CD14-positive monocyte (primary cell): ENCODE measurements at regions not wholly inside any gene's neighbourhood (a gene's known extent, or its start where the extent isn't known, plus 50 kb on each side); places are given as distances from the start of the nearest gene placed in this dataset.
A peak's percentile ranks its signal among the peaks of the same experiment; 100 is the strongest.

Source experiments
- DNase-seq, 3 donors: peaks; one replicate each; pipeline ENCODE4 v3.0.0-alpha.2; 2011 to 2022
- H2AFZ ChIP-seq: 2 replicates; pipeline ENCODE4 v1.6.0; 2012; ENCODE audit warnings: mild to moderate bottlenecking, low read depth, low read length, inconsistent platforms; ENCODE audit not compliant: insufficient read depth, poor library complexity, severe bottlenecking
- H3K27ac ChIP-seq, 2 donors: 1 replicate in 1 of 2; 2 replicates in 1 of 2; pipeline ENCODE4 v1.5.1; 2012 to 2013; ENCODE audit warnings: low read length in 2 of 2, control low read depth in 1 of 2, inconsistent platforms in 1 of 2, low read depth in 1 of 2, mild to moderate bottlenecking in 1 of 2
- H3K27me3 ChIP-seq, 2 donors: one replicate each; pipeline versions ENCODE4 v1.6.0 to v1.6.1; 2011 to 2013; ENCODE audit warnings: low read length in 2 of 2; ENCODE audit not compliant: control insufficient read depth in 2 of 2, insufficient read depth in 2 of 2
- H3K36me3 ChIP-seq, 2 donors: replicated peaks in 1 of 2; 1 replicate in 1 of 2; 2 replicates in 1 of 2; pipeline versions ENCODE4 v1.5.1 to v1.6.1; 2012 to 2013; ENCODE audit warnings: low read length in 2 of 2, control low read depth in 1 of 2, inconsistent platforms in 1 of 2, mild to moderate bottlenecking in 1 of 2; ENCODE audit not compliant: insufficient read depth in 2 of 2, control insufficient read depth in 1 of 2
- H3K4me1 ChIP-seq, 2 donors: 1 replicate in 1 of 2; 2 replicates in 1 of 2; pipeline versions ENCODE4 v1.5.1 to v1.6.1; 2012 to 2013; ENCODE audit warnings: low read length in 2 of 2, control low read depth in 1 of 2, inconsistent platforms in 1 of 2, mild to moderate bottlenecking in 1 of 2, moderate library complexity in 1 of 2; ENCODE audit not compliant: insufficient read depth in 2 of 2, control insufficient read depth in 1 of 2
- H3K4me2 ChIP-seq: replicated peaks from 2 replicates; pipeline ENCODE3; 2012; ENCODE audit warnings: low read length, moderate library complexity, mild to moderate bottlenecking; ENCODE audit not compliant: poor library complexity, severe bottlenecking; ENCODE audit errors: extremely low read depth
- H3K4me3 ChIP-seq, 3 experiments: fragments of 200-600 bp in 1 of 3; sonication (generic) in 1 of 3; replicated peaks in 1 of 3; 1 replicate in 2 of 3; 2 replicates in 1 of 3; pipeline ENCODE4 v1.5.1; 2011 to 2013; ENCODE audit warnings: low read length in 3 of 3, mild to moderate bottlenecking in 3 of 3, control low read depth in 2 of 3, low read depth in 2 of 3, inconsistent platforms in 1 of 3, moderate library complexity in 1 of 3
- H3K79me2 ChIP-seq: 2 replicates; pipeline ENCODE4 v1.6.0; 2012; ENCODE audit warnings: mild to moderate bottlenecking, control low read depth, inconsistent platforms, low read length, moderate library complexity; ENCODE audit not compliant: insufficient read depth
- H3K9ac ChIP-seq: 2 replicates; pipeline ENCODE4 v1.6.0; 2017; ENCODE audit warnings: low read length, mild to moderate bottlenecking; ENCODE audit not compliant: insufficient read depth, poor library complexity, severe bottlenecking
- H3K9me3 ChIP-seq, 2 donors: replicated peaks in 1 of 2; 1 replicate in 1 of 2; 2 replicates in 1 of 2; pipeline versions ENCODE4 v1.5.1 to v1.6.1; 2012 to 2013; ENCODE audit warnings: low read length in 2 of 2, control low read depth in 1 of 2; ENCODE audit not compliant: control insufficient read depth in 1 of 2, insufficient read depth in 1 of 2
- H4K20me1 ChIP-seq: 2 replicates; pipeline ENCODE4 v1.6.0; 2012; ENCODE audit warnings: mild to moderate bottlenecking, low read length, control low read depth, moderate library complexity; ENCODE audit not compliant: insufficient read depth
- H3K27ac Mint-ChIP-seq, 7 donors: one replicate each; pipeline ENCODE4 v1.8.0; 2020; ENCODE audit warnings: mild to moderate bottlenecking in 7 of 7, mixed read lengths in 7 of 7, moderate library complexity in 6 of 7, inconsistent platforms in 2 of 7
- H3K27me3 Mint-ChIP-seq, 3 donors: one replicate each; pipeline ENCODE4 v1.8.0; 2021 to 2022; ENCODE audit warnings: low read depth in 3 of 3, mild to moderate bottlenecking in 3 of 3, mixed read lengths in 3 of 3, moderate library complexity in 3 of 3, inconsistent platforms in 1 of 3
- H3K36me3 Mint-ChIP-seq, 2 donors: one replicate each; pipeline ENCODE4 v1.8.0; 2020; ENCODE audit warnings: mixed read lengths in 2 of 2, inconsistent platforms in 1 of 2, mild to moderate bottlenecking in 1 of 2
- H3K4me1 Mint-ChIP-seq: one replicate; pipeline ENCODE4 v1.8.0; 2020; ENCODE audit warnings: mild to moderate bottlenecking, mixed read lengths
- H3K4me3 Mint-ChIP-seq, 2 donors: one replicate each; pipeline ENCODE4 v1.8.0; 2020; ENCODE audit warnings: mild to moderate bottlenecking in 2 of 2, mixed read lengths in 2 of 2, moderate library complexity in 1 of 2
- H3K9me3 Mint-ChIP-seq, 7 donors: one replicate each; pipeline ENCODE4 v1.8.0; 2020 to 2022; ENCODE audit warnings: mixed read lengths in 7 of 7, mild to moderate bottlenecking in 6 of 7, moderate library complexity in 6 of 7, inconsistent platforms in 2 of 7
- WGBS: methylation state at CpG from one replicate; pipeline ENCODE4 v1.1.5; 2013; ENCODE audit warnings: missing lambda C conversion rate; ENCODE audit not compliant: insufficient coverage; 5-methylcytosine and 5-hydroxymethylcytosine counted together
- intact Hi-C, 2 donors: fragments of 100-400 bp; cut with micrococcal nuclease; formaldehyde crosslinking; loops; one replicate each; pipeline versions ENCODE4 v1.15.0 to v1.15.1; 2023
- TF ChIP-seq, protein P1 (sequence below): fragments of 200-600 bp; IDR thresholded peaks from one replicate; pipeline ENCODE4 v1.8.0; 2022; ENCODE audit warnings: antibody characterized with exemption, mild to moderate bottlenecking

DNA sequence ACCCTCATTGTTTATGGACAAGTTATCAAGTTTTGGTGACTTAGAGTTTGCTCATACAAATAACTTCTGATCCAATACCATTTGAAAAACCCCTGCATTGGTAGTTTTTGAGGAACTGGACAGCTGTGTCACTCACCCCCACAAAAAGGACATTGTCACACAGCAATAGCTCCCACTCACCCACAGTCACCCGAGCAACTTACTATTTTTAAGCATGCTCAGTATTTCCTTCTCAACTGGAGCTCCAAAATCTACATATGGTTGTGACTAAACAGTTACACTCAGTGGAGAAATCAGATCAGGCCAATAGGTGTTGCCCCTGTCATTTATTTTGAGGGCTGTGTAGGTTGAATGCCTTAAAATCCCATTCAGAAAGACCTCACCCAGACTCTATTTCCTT is 165.2 kb upstream of the AUTS2 start:
- Histone ChIP-seq H3K9me3 (no peaks in the 10 kb centered on the region), H3K27me3 (peaks cover 0 to 4% of the 10 kb centered on the region in 2 donors), H3K36me3 (no peaks in the 10 kb centered on the region), H3K9ac (no peak overlapping the region), H3K4me2 (no peak overlapping the region), H3K79me2 (no peaks in the 10 kb centered on the region), H3K4me1 (peaks cover 11 to 13% of the 10 kb centered on the region in 2 donors), H2AFZ (no peak overlapping the region), H3K27ac (no peak overlapping the region), H4K20me1 (no peaks in the 10 kb centered on the region), H3K4me3 (no peak overlapping the region)
- H3K9me3 Mint-ChIP-seq = peaks cover 0 to 4% (median 0%) of the 10 kb centered on the region in 7 donors
- peaks cover 38% of the 10 kb centered on the region for H3K4me1 Mint-ChIP-seq
- no CpG with 5 or more reads among the region's 1 CpG for WGBS
- H3K36me3 Mint-ChIP-seq = no peaks in the 10 kb centered on the region
- H3K4me3 Mint-ChIP-seq = no peak overlapping the region
- no peak for DNase-seq
- H3K27ac Mint-ChIP-seq = peak overlapping the region in 1 of 7 donors; percentile 27
- TF ChIP-seq, protein P1, sequence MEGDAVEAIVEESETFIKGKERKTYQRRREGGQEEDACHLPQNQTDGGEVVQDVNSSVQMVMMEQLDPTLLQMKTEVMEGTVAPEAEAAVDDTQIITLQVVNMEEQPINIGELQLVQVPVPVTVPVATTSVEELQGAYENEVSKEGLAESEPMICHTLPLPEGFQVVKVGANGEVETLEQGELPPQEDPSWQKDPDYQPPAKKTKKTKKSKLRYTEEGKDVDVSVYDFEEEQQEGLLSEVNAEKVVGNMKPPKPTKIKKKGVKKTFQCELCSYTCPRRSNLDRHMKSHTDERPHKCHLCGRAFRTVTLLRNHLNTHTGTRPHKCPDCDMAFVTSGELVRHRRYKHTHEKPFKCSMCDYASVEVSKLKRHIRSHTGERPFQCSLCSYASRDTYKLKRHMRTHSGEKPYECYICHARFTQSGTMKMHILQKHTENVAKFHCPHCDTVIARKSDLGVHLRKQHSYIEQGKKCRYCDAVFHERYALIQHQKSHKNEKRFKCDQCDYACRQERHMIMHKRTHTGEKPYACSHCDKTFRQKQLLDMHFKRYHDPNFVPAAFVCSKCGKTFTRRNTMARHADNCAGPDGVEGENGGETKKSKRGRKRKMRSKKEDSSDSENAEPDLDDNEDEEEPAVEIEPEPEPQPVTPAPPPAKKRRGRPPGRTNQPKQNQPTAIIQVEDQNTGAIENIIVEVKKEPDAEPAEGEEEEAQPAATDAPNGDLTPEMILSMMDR = no peak
- peaks cover 8 to 23% (median 11%) of the 10 kb centered on the region in 3 donors for H3K27me3 Mint-ChIP-seq
- intact Hi-C loops = no loop called here

DNA sequence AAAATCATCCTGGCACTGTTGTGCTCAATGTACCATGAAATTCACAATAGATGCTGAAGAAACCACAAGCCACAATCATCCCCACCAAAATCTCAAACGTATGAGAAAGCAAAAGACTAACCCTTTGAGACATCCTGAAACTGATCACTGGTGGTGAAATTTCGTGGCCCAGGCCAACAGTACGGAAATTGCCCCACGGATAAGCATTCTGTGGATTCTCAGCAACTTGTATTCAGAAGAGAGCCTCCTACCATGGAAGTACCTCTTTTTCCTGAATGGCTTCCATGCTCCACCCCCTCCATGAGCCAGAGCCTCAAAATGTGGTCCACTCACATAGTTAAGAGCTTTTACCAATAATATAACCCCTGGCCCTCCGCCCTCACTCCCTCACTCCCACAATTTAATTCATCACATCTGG is 163.9 kb upstream of the AUTS2 start:
- H3K27ac ChIP-seq = no peak overlapping the region
- peaks cover 38% of the 10 kb centered on the region for H3K4me1 Mint-ChIP-seq
- TF ChIP-seq, protein P1 = no peak
- no peaks in the 10 kb centered on the region for H3K9me3 ChIP-seq
- 6% methylated on average over 4 of the region's 5 CpGs for WGBS
- no peaks in the 10 kb centered on the region for H3K36me3 Mint-ChIP-seq
- no peak overlapping the region for H3K4me3 Mint-ChIP-seq
- H2AFZ ChIP-seq = peak overlapping the region; percentile 41
- no peak overlapping the region for H3K9ac ChIP-seq
- H3K4me2 ChIP-seq = no peak overlapping the region
- no peaks in the 10 kb centered on the region for H4K20me1 ChIP-seq
- intact Hi-C loops = no loop called here
- peaks cover 10 to 21% (median 11%) of the 10 kb centered on the region in 3 donors for H3K27me3 Mint-ChIP-seq
- H3K4me3 ChIP-seq = no peak overlapping the region
- peak overlapping the region in 1 of 7 donors; percentile 78 for H3K27ac Mint-ChIP-seq
- H3K4me1 ChIP-seq = peaks cover 11 to 13% of the 10 kb centered on the region in 2 donors
- H3K27me3 ChIP-seq = peaks cover 0 to 4% of the 10 kb centered on the region in 2 donors
- no peaks in the 10 kb centered on the region for H3K36me3 ChIP-seq
- H3K9me3 Mint-ChIP-seq = peaks cover 0 to 6% (median 0%) of the 10 kb centered on the region in 7 donors
- DNase-seq = no peak
- H3K79me2 ChIP-seq = no peaks in the 10 kb centered on the region
